ENCODE measurements at regions not wholly inside any gene's neighbourhood (a gene's known extent, or its start where the extent isn't known, plus 50 kb on each side); places are given as distances from the start of the nearest gene placed in this dataset.

DNA sequence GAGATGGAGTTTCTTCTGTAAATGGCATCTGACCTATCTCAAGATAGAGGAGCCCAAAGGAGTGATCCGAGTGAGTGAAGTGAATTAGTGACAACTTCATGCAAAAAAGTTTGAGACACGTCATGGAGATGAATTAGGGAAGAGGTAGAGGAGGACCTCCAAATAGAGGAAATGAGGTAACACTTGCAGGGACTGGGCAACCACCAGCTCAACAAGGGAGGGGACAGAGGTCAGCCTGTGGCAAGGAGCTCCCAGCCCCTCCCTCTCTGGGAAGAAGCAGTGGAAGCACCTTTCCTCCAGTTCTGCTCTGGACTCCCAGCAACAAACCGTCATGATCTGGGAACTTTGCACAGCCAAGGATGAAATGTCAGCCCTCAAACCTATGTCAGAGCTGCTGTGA lies 83.5 kb upstream of the IKZF1 start:
- intact Hi-C loops (cut with micrococcal nuclease; ENCODE audit: unreplicated experiment): no loop called here
- Histone ChIP-seq H3K27me3 (replicated peaks in 1 of 2; ENCODE audit: control insufficient read depth in 2 of 2, insufficient read depth in 2 of 2, low read length in 1 of 2) (no peaks in the 10 kb centered on the region), H3K79me2 (ENCODE audit: control insufficient read depth, insufficient read depth, low read length) (no peaks in the 10 kb centered on the region), H3K27ac (ENCODE audit: control insufficient read depth, insufficient read depth) (no peak overlapping the region), H3K4me3 (no peak overlapping the region), H3K4me1 (ENCODE audit: control insufficient read depth, insufficient read depth, low read length) (no peaks in the 10 kb centered on the region), H4K20me1 (ENCODE audit: control insufficient read depth, insufficient read depth) (no peaks in the 10 kb centered on the region), H3K4me2 (ENCODE audit: control insufficient read depth, insufficient read depth) (no peak overlapping the region), H3K9ac (ENCODE audit: control insufficient read depth, insufficient read depth, low read length) (no peak overlapping the region), H2AFZ (ENCODE audit: control insufficient read depth, low read depth, low read length) (no peak overlapping the region), H3K9me3 (replicated peaks; ENCODE audit: control insufficient read depth, insufficient read depth, low read length) (no peaks in the 10 kb centered on the region; the same call in 1 of the 3 replicates), H3K36me3 (ENCODE audit: control insufficient read depth in 2 of 2, insufficient read depth in 2 of 2, low read length in 1 of 2) (no peaks in the 10 kb centered on the region)
- RAD21 ChIA-PET (ENCODE audit: unreplicated experiment): interaction anchor here (1.2 kb wide), 1 partner anchor 9 kb away, joined by 3 read pairs; no protein-coding TSS in a partner anchor
- no peak for DNase-seq (ENCODE audit: low read depth, low spot score)
- in situ Hi-C loops (cut with MboI): no loop called here
- CTCF ChIA-PET: interaction anchor here (0.9 to 2.0 kb wide), 5 partner anchors 16 to 247 kb away, joined by 3 to 8 read pairs (median 5); no protein-coding TSS in a partner anchor
- no TSS peak for BruUV-seq (replicated peaks)
- POLR2A ChIA-PET: no interaction called here
- FAIRE-seq: no peak
- 30% methylated on average over 3 of the region's 3 CpGs for WGBS (ENCODE audit: insufficient coverage, insufficient replicate concordance, low lambda C conversion rate, missing lambda C conversion rate)
- ATAC-seq: no peak
- SMC1A ChIA-PET (ENCODE audit: uncharacterized antibody, unreplicated experiment): interaction anchor here (1.1 to 3.5 kb wide), 4 partner anchors 22 to 90 kb away, joined by 3 to 8 read pairs (median 4); no protein-coding TSS in a partner anchor
- TF ChIP-seq CEBPZ (IDR thresholded peaks at IDR 0.05; ENCODE audit: low read depth, low read length) (no peak), SRF (IDR thresholded peaks at IDR 0.05; ENCODE audit: low read depth in 2 of 2, low read length in 2 of 2) (no peak), EP300 (IDR thresholded peaks at IDR 0.05; ENCODE audit: borderline replicate concordance in 1 of 2, control insufficient read depth in 1 of 2, low read depth in 2 of 2, low read length in 2 of 2) (no peak), MTA2 (IDR thresholded peaks at IDR 0.05; ENCODE audit: low read depth) (no peak), DPF2 (IDR thresholded peaks at IDR 0.05) (no peak)

Data from GM12878 (cell line).